Smooth muscle cell (in vitro differentiated cells): ENCODE measurements at regions not wholly inside any gene's neighbourhood (a gene's known extent, or its start where the extent isn't known, plus 50 kb on each side); places are given as distances from the start of the nearest gene placed in this dataset.

ENCODE experiments used
- DNase-seq: peaks from one replicate; lab custom pipeline; 2025; ENCODE audit not compliant: unreplicated experiment; lab: John Stamatoyannopoulos, UW
- H2AFZ ChIP-seq: fragments of 200-600 bp; sonication (generic); 2 replicates; pipeline ENCODE4 v1.6.0; 2016; ENCODE audit warnings: antibody characterized with exemption, low read depth, mild to moderate bottlenecking
- H3F3A ChIP-seq: fragments of 200-600 bp; sonication (generic); 2 replicates; pipeline ENCODE4 v1.6.0; 2017; ENCODE audit warnings: antibody characterized with exemption, low read depth
- H3K27ac ChIP-seq: fragments of 200-600 bp; sonication (generic); 2 replicates; pipeline ENCODE4 v1.5.1; 2016; ENCODE audit warnings: low read depth, mild to moderate bottlenecking
- H3K27me3 ChIP-seq: fragments of 200-600 bp; sonication (generic); 2 replicates; pipeline ENCODE4 v1.6.1; 2016; ENCODE audit warnings: low read depth, mild to moderate bottlenecking
- H3K36me3 ChIP-seq: fragments of 200-600 bp; sonication (generic); 2 replicates; pipeline ENCODE4 v1.5.1; 2016; ENCODE audit warnings: low read depth
- H3K4me1 ChIP-seq: fragments of 200-600 bp; sonication (generic); 2 replicates; pipeline ENCODE4 v1.5.1; 2016; ENCODE audit warnings: low read depth
- H3K4me2 ChIP-seq: fragments of 200-600 bp; sonication (generic); 2 replicates; pipeline ENCODE4 v1.6.0; 2016; ENCODE audit warnings: mild to moderate bottlenecking
- H3K4me3 ChIP-seq: fragments of 200-600 bp; sonication (generic); 2 replicates; pipeline ENCODE4 v1.5.1; 2016; ENCODE audit warnings: mild to moderate bottlenecking
- H3K79me2 ChIP-seq: fragments of 200-600 bp; sonication (generic); 2 replicates; pipeline ENCODE4 v1.6.0; 2016; ENCODE audit warnings: low read depth, mild to moderate bottlenecking
- H3K9ac ChIP-seq: fragments of 200-600 bp; sonication (generic); 2 replicates; pipeline ENCODE4 v1.6.0; 2016; ENCODE audit warnings: low read depth
- H3K9me3 ChIP-seq: fragments of 200-600 bp; sonication (generic); replicated peaks from 2 replicates; pipeline ENCODE4 v1.5.1; 2016; ENCODE audit warnings: low read depth
- H4K20me1 ChIP-seq: fragments of 200-600 bp; sonication (generic); 2 replicates; pipeline ENCODE4 v1.6.0; 2016; ENCODE audit warnings: low read depth
- CTCF ChIP-seq: fragments of 200-600 bp; sonication (generic); IDR thresholded peaks from 2 replicates; pipeline ENCODE4 v1.5.1; 2017; ENCODE audit warnings: borderline replicate concordance, mild to moderate bottlenecking, antibody characterized with exemption; ENCODE audit not compliant: insufficient read depth, poor library complexity, severe bottlenecking
- WGBS: methylation state at CpG from one replicate; pipeline ENCODE4 v1.1.7; 2016; ENCODE audit warnings: low lambda C conversion rate; 5-methylcytosine and 5-hydroxymethylcytosine counted together

GRCh38 chr2:19068206-19068605, 290.2 kb downstream of the OSR1 start:
- TF ChIP-seq CTCF = no peak
- Histone ChIP-seq H3K79me2 (no peaks in the 10 kb centered on the region), H3K9me3 (no peaks in the 10 kb centered on the region), H3K36me3 (no peaks in the 10 kb centered on the region), H3K4me1 (no peaks in the 10 kb centered on the region), H4K20me1 (no peaks in the 10 kb centered on the region), H3K4me3 (no peak overlapping the region), H3K27me3 (no peaks in the 10 kb centered on the region), H3K27ac (no peak overlapping the region), H3F3A (no peaks in the 10 kb centered on the region), H2AFZ (no peak overlapping the region), H3K9ac (no peak overlapping the region), H3K4me2 (no peak overlapping the region)
- DNase-seq = no peak
- WGBS = 93% methylated on average over 2 of the region's 2 CpGs

- no peaks in the 10 kb centered on the region for H3K9me3 ChIP-seq
- no peaks in the 10 kb centered on the region for H3K27me3 ChIP-seq
- no peak for DNase-seq
- H3F3A ChIP-seq = no peaks in the 10 kb centered on the region
- no peak overlapping the region for H3K9ac ChIP-seq
- H3K36me3 ChIP-seq = no peaks in the 10 kb centered on the region
- no peak overlapping the region for H2AFZ ChIP-seq
- WGBS = 89% methylated on average over 1 of the region's 1 CpG
- no peak overlapping the region for H3K4me3 ChIP-seq
- H3K4me1 ChIP-seq = no peaks in the 10 kb centered on the region
- H3K4me2 ChIP-seq = no peak overlapping the region
- no peak for TF ChIP-seq CTCF
- H3K27ac ChIP-seq = no peak overlapping the region
- H3K79me2 ChIP-seq = no peaks in the 10 kb centered on the region
- H4K20me1 ChIP-seq = no peaks in the 10 kb centered on the region
These were observed 296.1 kb downstream of the OSR1 start for GRCh38 chr2:19062370-19062769.

DNA sequence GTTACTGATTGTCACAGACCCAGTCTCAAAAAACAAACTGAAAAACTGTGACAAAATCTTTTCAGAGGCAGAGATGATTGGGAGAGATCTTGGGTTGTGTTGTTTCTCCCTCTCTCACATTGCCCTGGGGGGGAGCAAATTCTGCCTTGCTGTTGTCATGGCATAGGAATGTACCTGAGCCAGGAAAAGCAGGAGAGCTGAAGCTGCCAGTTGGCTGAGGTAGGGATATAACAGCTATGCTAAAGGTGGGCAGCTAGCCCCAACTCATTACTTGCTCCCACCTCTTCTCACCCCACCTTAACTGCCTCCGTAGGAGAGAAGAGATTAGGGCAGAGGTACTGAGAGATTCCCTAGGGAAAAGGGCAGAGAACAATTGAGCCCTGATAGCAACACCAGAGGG, 299.3 kb downstream of the OSR1 start:
- 21% methylated on average over 1 of the region's 1 CpG for WGBS

More for the DNA sequence above, 299.3 kb downstream of the OSR1 start:
- Histone ChIP-seq H3K27ac (no peak overlapping the region), H3K4me2 (no peak overlapping the region), H3K36me3 (no peaks in the 10 kb centered on the region), H2AFZ (no peak overlapping the region), H3K9me3 (no peaks in the 10 kb centered on the region), H3K79me2 (no peaks in the 10 kb centered on the region), H3F3A (no peaks in the 10 kb centered on the region), H3K4me3 (no peak overlapping the region), H3K4me1 (no peaks in the 10 kb centered on the region), H3K9ac (no peak overlapping the region), H4K20me1 (no peaks in the 10 kb centered on the region), H3K27me3 (no peaks in the 10 kb centered on the region)
- no peak for DNase-seq
- TF ChIP-seq CTCF = no peak
